Testis (tissue), 2 donors: ENCODE measurements at regions not wholly inside any gene's neighbourhood (a gene's known extent, or its start where the extent isn't known, plus 50 kb on each side); places are given as distances from the start of the nearest gene placed in this dataset.

Source experiments
- POLR2A ChIP-seq: fragments of 450-650 bp; IDR thresholded peaks from one replicate; pipeline ENCODE4 v1.6.1; 2017; ENCODE audit warnings: antibody characterized with exemption, mild to moderate bottlenecking, moderate library complexity
- TF ChIP-seq, protein P1 (sequence below), 3 experiments: fragments of 450-650 bp in 2 of 3; fragments of 200-600 bp in 1 of 3; sonication (generic) in 1 of 3; IDR thresholded peaks; one replicate each; pipeline ENCODE4 v1.5.1; 2016 to 2019; ENCODE audit warnings: antibody characterized with exemption in 3 of 3, mild to moderate bottlenecking in 2 of 3, moderate library complexity in 1 of 3

GRCh38 chr4:13164783-13165331, 319.3 kb downstream of the RAB28 start:
- TF ChIP-seq POLR2A = no peak
- TF ChIP-seq, protein P1, sequence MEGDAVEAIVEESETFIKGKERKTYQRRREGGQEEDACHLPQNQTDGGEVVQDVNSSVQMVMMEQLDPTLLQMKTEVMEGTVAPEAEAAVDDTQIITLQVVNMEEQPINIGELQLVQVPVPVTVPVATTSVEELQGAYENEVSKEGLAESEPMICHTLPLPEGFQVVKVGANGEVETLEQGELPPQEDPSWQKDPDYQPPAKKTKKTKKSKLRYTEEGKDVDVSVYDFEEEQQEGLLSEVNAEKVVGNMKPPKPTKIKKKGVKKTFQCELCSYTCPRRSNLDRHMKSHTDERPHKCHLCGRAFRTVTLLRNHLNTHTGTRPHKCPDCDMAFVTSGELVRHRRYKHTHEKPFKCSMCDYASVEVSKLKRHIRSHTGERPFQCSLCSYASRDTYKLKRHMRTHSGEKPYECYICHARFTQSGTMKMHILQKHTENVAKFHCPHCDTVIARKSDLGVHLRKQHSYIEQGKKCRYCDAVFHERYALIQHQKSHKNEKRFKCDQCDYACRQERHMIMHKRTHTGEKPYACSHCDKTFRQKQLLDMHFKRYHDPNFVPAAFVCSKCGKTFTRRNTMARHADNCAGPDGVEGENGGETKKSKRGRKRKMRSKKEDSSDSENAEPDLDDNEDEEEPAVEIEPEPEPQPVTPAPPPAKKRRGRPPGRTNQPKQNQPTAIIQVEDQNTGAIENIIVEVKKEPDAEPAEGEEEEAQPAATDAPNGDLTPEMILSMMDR (IDR thresholded peaks at IDR 0.05) = no peak
